ENCODE measurements at regions not wholly inside any gene's neighbourhood (a gene's known extent, or its start where the extent isn't known, plus 50 kb on each side); places are given as distances from the start of the nearest gene placed in this dataset.

GRCh38 chr14:65975865-65976264 lies 510.3 kb upstream of the CCDC196 start:
- TF ChIP-seq CTCF (conservative IDR thresholded peaks at IDR 0.05; ENCODE audit: low read depth, low read length) = no peak
- Histone ChIP-seq H3K4me1 (ENCODE audit: low read depth, poor library complexity, severe bottlenecking) (no peaks in the 10 kb centered on the region), H3K27me3 (ENCODE audit: insufficient read depth, low read depth) (no peaks in the 10 kb centered on the region), H3K79me2 (ENCODE audit: insufficient read depth, low read depth) (no peaks in the 10 kb centered on the region), H3K4me3 (IDR thresholded peaks at IDR 0.05; ENCODE audit: insufficient read depth, low read depth, low read length) (no peak overlapping the region), H3K36me3 (ENCODE audit: insufficient read depth) (no peaks in the 10 kb centered on the region), H3K27ac (no peak overlapping the region), H3K9ac (no peak overlapping the region), H4K20me1 (ENCODE audit: insufficient read depth) (no peaks in the 10 kb centered on the region), H2AFZ (ENCODE audit: low read depth) (no peak overlapping the region), H3K4me2 (no peak overlapping the region)

GRCh38 chr14:65976761-65977404 lies 509.3 kb upstream of the CCDC196 start:
- Histone ChIP-seq H3K4me2 (no peak overlapping the region), H3K27ac (no peak overlapping the region), H3K27me3 (ENCODE audit: insufficient read depth, low read depth) (no peaks in the 10 kb centered on the region), H3K79me2 (ENCODE audit: insufficient read depth, low read depth) (no peaks in the 10 kb centered on the region), H2AFZ (ENCODE audit: low read depth) (no peak overlapping the region), H3K4me3 (IDR thresholded peaks at IDR 0.05; ENCODE audit: insufficient read depth, low read depth, low read length) (no peak overlapping the region), H3K9ac (no peak overlapping the region), H4K20me1 (ENCODE audit: insufficient read depth) (no peaks in the 10 kb centered on the region), H3K36me3 (ENCODE audit: insufficient read depth) (no peaks in the 10 kb centered on the region), H3K4me1 (ENCODE audit: low read depth, poor library complexity, severe bottlenecking) (no peaks in the 10 kb centered on the region)
- no peak for TF ChIP-seq CTCF (conservative IDR thresholded peaks at IDR 0.05; ENCODE audit: low read depth, low read length)

GRCh38 chr14:65981192-65981843 lies 504.9 kb upstream of the CCDC196 start:
- H3K4me3 ChIP-seq (IDR thresholded peaks at IDR 0.05; ENCODE audit: insufficient read depth, low read depth, low read length) = no peak overlapping the region
- no peak overlapping the region for H3K9ac ChIP-seq
- no peak for TF ChIP-seq CTCF (conservative IDR thresholded peaks at IDR 0.05; ENCODE audit: low read depth, low read length)
- H3K4me2 ChIP-seq = no peak overlapping the region
- H2AFZ ChIP-seq (ENCODE audit: low read depth) = no peak overlapping the region
- no peaks in the 10 kb centered on the region for H3K27me3 ChIP-seq (ENCODE audit: insufficient read depth, low read depth)
- H3K4me1 ChIP-seq (ENCODE audit: low read depth, poor library complexity, severe bottlenecking) = no peaks in the 10 kb centered on the region
- H4K20me1 ChIP-seq (ENCODE audit: insufficient read depth) = no peaks in the 10 kb centered on the region
- H3K36me3 ChIP-seq (ENCODE audit: insufficient read depth) = no peaks in the 10 kb centered on the region
- no peak overlapping the region for H3K27ac ChIP-seq
- H3K79me2 ChIP-seq (ENCODE audit: insufficient read depth, low read depth) = no peaks in the 10 kb centered on the region

GRCh38 chr14:65986041-65986440 lies 500.1 kb upstream of the CCDC196 start:
- no peak for TF ChIP-seq CTCF (conservative IDR thresholded peaks at IDR 0.05; ENCODE audit: low read depth, low read length)
- Histone ChIP-seq H4K20me1 (ENCODE audit: insufficient read depth) (no peaks in the 10 kb centered on the region), H3K4me3 (IDR thresholded peaks at IDR 0.05; ENCODE audit: insufficient read depth, low read depth, low read length) (no peak overlapping the region), H3K9ac (no peak overlapping the region), H3K79me2 (ENCODE audit: insufficient read depth, low read depth) (no peaks in the 10 kb centered on the region), H3K27me3 (ENCODE audit: insufficient read depth, low read depth) (no peaks in the 10 kb centered on the region), H3K36me3 (ENCODE audit: insufficient read depth) (no peaks in the 10 kb centered on the region), H3K4me1 (ENCODE audit: low read depth, poor library complexity, severe bottlenecking) (no peaks in the 10 kb centered on the region), H3K4me2 (no peak overlapping the region), H2AFZ (ENCODE audit: low read depth) (no peak overlapping the region), H3K27ac (no peak overlapping the region)

Data from KMS-11 (cell line).